H9 (cell line): ENCODE measurements at regions not wholly inside any gene's neighbourhood (a gene's known extent, or its start where the extent isn't known, plus 50 kb on each side); places are given as distances from the start of the nearest gene placed in this dataset.

Source experiments
- DNase-seq: peaks from one replicate; pipeline ENCODE4 v3.0.0-alpha.2; 2017
- H2AFZ ChIP-seq: one replicate; pipeline ENCODE4 v1.6.1; 2013; ENCODE audit warnings: mild to moderate bottlenecking, low read length, control low read depth, moderate library complexity
- H2AK5ac ChIP-seq: 2 replicates; pipeline ENCODE4 v1.6.1; 2013; ENCODE audit warnings: low read length, control low read depth, mixed read lengths; ENCODE audit not compliant: insufficient read length
- H2BK120ac ChIP-seq: one replicate; pipeline ENCODE4 v1.6.1; 2013; ENCODE audit warnings: low read depth, mild to moderate bottlenecking, low read length, control low read depth, inconsistent platforms; ENCODE audit not compliant: poor library complexity, severe bottlenecking
- H2BK12ac ChIP-seq: 2 replicates; pipeline ENCODE4 v1.6.1; 2013; ENCODE audit warnings: low read length, control low read depth, mixed read lengths, low read depth; ENCODE audit not compliant: insufficient read length
- H2BK15ac ChIP-seq: 2 replicates; pipeline ENCODE4 v1.6.1; 2013; ENCODE audit warnings: low read depth, low read length, control low read depth
- H2BK20ac ChIP-seq: one replicate; pipeline ENCODE4 v1.6.1; 2013; ENCODE audit warnings: low read depth, mild to moderate bottlenecking, low read length, control low read depth, inconsistent platforms; ENCODE audit not compliant: poor library complexity, severe bottlenecking
- H2BK5ac ChIP-seq: 2 replicates; pipeline ENCODE4 v1.6.1; 2013; ENCODE audit warnings: low read length, control low read depth, mixed read lengths; ENCODE audit not compliant: insufficient read length
- H3K14ac ChIP-seq: 2 replicates; pipeline ENCODE4 v1.6.1; 2013; ENCODE audit warnings: low read length, control low read depth; ENCODE audit not compliant: insufficient read depth
- H3K18ac ChIP-seq: 2 replicates; pipeline ENCODE4 v1.6.1; 2013; ENCODE audit warnings: low read depth, mild to moderate bottlenecking, mixed read lengths, low read length, control low read depth; ENCODE audit not compliant: insufficient read length
- H3K23ac ChIP-seq: 2 replicates; pipeline ENCODE4 v1.6.1; 2013; ENCODE audit warnings: low read length, control low read depth, mixed read lengths, low read depth; ENCODE audit not compliant: insufficient read length
- H3K23me2 ChIP-seq: 2 replicates; pipeline ENCODE4 v1.6.1; 2013; ENCODE audit warnings: low read depth, mild to moderate bottlenecking, mixed read lengths, low read length, control low read depth; ENCODE audit not compliant: insufficient read length, poor library complexity, severe bottlenecking
- H3K27ac ChIP-seq: 2 replicates; pipeline ENCODE4 v1.5.1; 2013; ENCODE audit warnings: low read length, control low read depth, mixed read lengths, low read depth; ENCODE audit not compliant: insufficient read length
- H3K27me3 ChIP-seq: 2 replicates; pipeline ENCODE4 v1.6.1; 2013; ENCODE audit warnings: low read length, control low read depth, inconsistent platforms; ENCODE audit not compliant: insufficient read depth
- H3K4ac ChIP-seq: 2 replicates; pipeline ENCODE4 v1.6.1; 2013; ENCODE audit warnings: low read depth, mild to moderate bottlenecking, control low read depth, inconsistent platforms, low read length, moderate library complexity
- H3K4me1 ChIP-seq: 2 replicates; pipeline ENCODE4 v1.6.1; 2013; ENCODE audit warnings: low read length, control low read depth, inconsistent platforms; ENCODE audit not compliant: insufficient read depth
- H3K4me2 ChIP-seq: 2 replicates; pipeline ENCODE4 v1.6.1; 2013; ENCODE audit warnings: low read length, control low read depth, mixed read lengths; ENCODE audit not compliant: insufficient read length, insufficient read depth
- H3K56ac ChIP-seq: 2 replicates; pipeline ENCODE4 v1.6.1; 2013; ENCODE audit warnings: low read depth, mild to moderate bottlenecking, mixed read lengths, low read length, control low read depth; ENCODE audit not compliant: insufficient read length
- H3K79me1 ChIP-seq: 2 replicates; pipeline ENCODE4 v1.6.1; 2013; ENCODE audit warnings: low read depth, mild to moderate bottlenecking, moderate library complexity, low read length, control low read depth, inconsistent platforms; ENCODE audit not compliant: insufficient read depth, poor library complexity, severe bottlenecking
- H3K79me2 ChIP-seq: 2 replicates; pipeline ENCODE4 v1.6.1; 2013; ENCODE audit warnings: low read length, control low read depth, inconsistent platforms; ENCODE audit not compliant: insufficient read depth
- H3K9ac ChIP-seq: 2 replicates; pipeline ENCODE4 v1.6.1; 2013; ENCODE audit warnings: low read length, control low read depth, mixed read lengths; ENCODE audit not compliant: insufficient read length; ENCODE audit errors: extremely low read depth
- H3K9me3 ChIP-seq: one replicate; pipeline ENCODE4 v1.6.1; 2013; ENCODE audit warnings: low read depth, low read length, inconsistent platforms; ENCODE audit not compliant: control insufficient read depth
- H3T11ph ChIP-seq: one replicate; pipeline ENCODE4 v1.6.1; 2013; ENCODE audit warnings: mild to moderate bottlenecking, low read length, control low read depth, inconsistent platforms
- H4K20me1 ChIP-seq: one replicate; pipeline ENCODE4 v1.6.1; 2013; ENCODE audit not compliant: control insufficient read depth, insufficient read length, insufficient read depth
- H4K5ac ChIP-seq: 2 replicates; pipeline ENCODE4 v1.6.1; 2013; ENCODE audit warnings: low read depth, mild to moderate bottlenecking, mixed read lengths, low read length, control low read depth; ENCODE audit not compliant: insufficient read length
- H4K8ac ChIP-seq: replicated peaks from 2 replicates; pipeline ENCODE4 v1.6.1; 2013; ENCODE audit warnings: low read length, control low read depth, mixed read lengths, low read depth; ENCODE audit not compliant: insufficient read length
- H4K91ac ChIP-seq: 2 replicates; pipeline ENCODE4 v1.6.1; 2013; ENCODE audit warnings: low read depth, mild to moderate bottlenecking, moderate library complexity, mixed read lengths, low read length, control low read depth; ENCODE audit not compliant: insufficient read length
- H3K27ac Mint-ChIP-seq, 3 experiments: 2 replicates in 2 of 3; 3 replicates in 1 of 3; pipeline ENCODE4 v1.8.0; 2020 to 2021; ENCODE audit warnings: mixed read lengths in 3 of 3, mild to moderate bottlenecking in 1 of 3, moderate library complexity in 1 of 3
- H3K27me3 Mint-ChIP-seq: 2 replicates; pipeline ENCODE4 v1.8.0; 2021; ENCODE audit warnings: low read depth, mild to moderate bottlenecking, moderate library complexity, mixed read lengths
- H3K36me3 Mint-ChIP-seq, 3 experiments: 2 replicates in 2 of 3; 3 replicates in 1 of 3; pipeline ENCODE4 v1.8.0; 2020 to 2021; ENCODE audit warnings: low read depth in 3 of 3, mixed read lengths in 3 of 3; ENCODE audit not compliant: insufficient read depth in 1 of 3
- H3K4me1 Mint-ChIP-seq, 2 experiments: 2 replicates each; pipeline ENCODE4 v1.8.0; 2020; ENCODE audit warnings: mixed read lengths in 2 of 2
- H3K4me3 Mint-ChIP-seq, 2 experiments: 2 replicates in 1 of 2; 3 replicates in 1 of 2; pipeline ENCODE4 v1.8.0; 2020 to 2021; ENCODE audit warnings: mild to moderate bottlenecking in 2 of 2, mixed read lengths in 2 of 2, moderate library complexity in 1 of 2
- H3K9me3 Mint-ChIP-seq, 2 experiments: 2 replicates in 1 of 2; 3 replicates in 1 of 2; pipeline ENCODE4 v1.8.0; 2020; ENCODE audit warnings: mild to moderate bottlenecking in 2 of 2, mixed read lengths in 2 of 2, moderate library complexity in 1 of 2
- CTCF ChIP-seq: fragments of 200-600 bp; sonication (generic); conservative IDR thresholded peaks from 3 replicates; pipeline ENCODE4 v1.8.0; 2021; ENCODE audit warnings: antibody characterized with exemption, mild to moderate bottlenecking
- WGBS: extraction: QIAGEN DNeasy Blood & Tissue Kit; methylation state at CpG from one replicate; pipeline ENCODE4 v1.1.7; 2013; ENCODE audit warnings: missing lambda C conversion rate, low lambda C conversion rate, mixed read lengths; ENCODE audit not compliant: insufficient read length; ENCODE audit errors: extremely low coverage; 5-methylcytosine and 5-hydroxymethylcytosine counted together

DNA sequence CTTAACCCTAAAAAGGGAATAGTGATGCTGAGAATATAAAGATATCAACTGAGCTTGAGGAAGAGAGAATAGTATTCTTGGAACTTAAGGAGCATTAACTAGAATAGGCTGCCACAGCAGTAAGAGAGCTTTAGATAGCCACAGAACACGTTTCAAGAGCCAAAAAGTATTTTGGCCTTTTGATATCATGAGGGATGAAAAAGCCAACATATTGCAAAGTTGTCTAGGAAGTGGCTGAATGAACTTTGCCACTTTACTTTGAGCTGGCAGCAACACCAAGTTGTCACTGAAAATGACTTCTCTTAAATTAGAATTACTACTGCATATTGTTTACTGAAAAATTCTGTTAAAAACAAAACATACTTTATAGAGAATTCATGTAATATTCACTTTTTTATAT is 1476.2 kb downstream of the MRPL39 start:
- Histone ChIP-seq H3K23ac (no peak overlapping the region), H3K9ac (no peak overlapping the region), H3K9me3 (no peaks in the 10 kb centered on the region), H2BK15ac (no peak overlapping the region), H3K56ac (no peak overlapping the region), H3K27me3 (no peaks in the 10 kb centered on the region), H3K79me2 (no peaks in the 10 kb centered on the region), H2BK12ac (no peak overlapping the region), H2BK5ac (no peak overlapping the region), H4K8ac (no peak overlapping the region), H2AFZ (no peak overlapping the region), H4K91ac (no peak overlapping the region), H2BK20ac (no peak overlapping the region), H3K18ac (no peak overlapping the region), H3K23me2 (no peaks in the 10 kb centered on the region), H4K5ac (no peak overlapping the region), H2AK5ac (no peak overlapping the region), H4K20me1 (no peaks in the 10 kb centered on the region), H3K27ac (no peak overlapping the region), H3T11ph (no peak overlapping the region), H3K4me1 (no peaks in the 10 kb centered on the region), H3K4me2 (no peak overlapping the region), H3K14ac (no peak overlapping the region), H3K4ac (no peak overlapping the region), H3K79me1 (no peaks in the 10 kb centered on the region), H2BK120ac (no peak overlapping the region)
- Mint-ChIP-seq H3K36me3 (peaks cover 0 to 6% (median 0%) of the 10 kb centered on the region in 3 experiments; a peak in 2 of 7 replicates), H3K4me1 (no peaks in the 10 kb centered on the region), H3K27me3 (no peaks in the 10 kb centered on the region; the same call in 1 of the 2 replicates), H3K27ac (no peak overlapping the region), H3K9me3 (peaks cover 24 to 42% of the 10 kb centered on the region in 2 experiments), H3K4me3 (no peak overlapping the region)
- no peak for TF ChIP-seq CTCF
- no CpG with 5 or more reads among the region's 1 CpG for WGBS
- no peak for DNase-seq
